Liver (tissue), 8 donors: ENCODE measurements at regions not wholly inside any gene's neighbourhood (a gene's known extent, or its start where the extent isn't known, plus 50 kb on each side); places are given as distances from the start of the nearest gene placed in this dataset.

Source experiments
- DNase-seq: peaks from one replicate; pipeline ENCODE4 v3.0.0-alpha.2; 2017; ENCODE audit warnings: low spot score
- H3K27ac ChIP-seq, 2 donors: one replicate each; pipeline ENCODE4 v1.7.0; 2013; ENCODE audit warnings: inconsistent platforms in 2 of 2, low read length in 2 of 2, control low read depth in 1 of 2, low read depth in 1 of 2, mild to moderate bottlenecking in 1 of 2
- H3K27me3 ChIP-seq, 4 donors: one replicate each; pipeline versions ENCODE4 v1.6.1 to v1.7.0; 2013; ENCODE audit warnings: low read length in 3 of 4, inconsistent platforms in 1 of 4, mild to moderate bottlenecking in 1 of 4, moderate library complexity in 1 of 4; ENCODE audit not compliant: control insufficient read depth in 4 of 4, insufficient read depth in 4 of 4
- H3K36me3 ChIP-seq, 4 donors: one replicate each; pipeline versions ENCODE4 v1.6.1 to v1.7.0; 2013; ENCODE audit warnings: low read length in 3 of 4, mild to moderate bottlenecking in 3 of 4, low read depth in 1 of 4, moderate library complexity in 1 of 4; ENCODE audit not compliant: control insufficient read depth in 4 of 4, insufficient read depth in 3 of 4
- H3K4me1 ChIP-seq, 4 donors: one replicate each; pipeline versions ENCODE4 v1.6.1 to v1.7.0; 2013; ENCODE audit warnings: low read length in 3 of 4, mild to moderate bottlenecking in 3 of 4, moderate library complexity in 1 of 4; ENCODE audit not compliant: control insufficient read depth in 4 of 4, insufficient read depth in 4 of 4
- H3K4me3 ChIP-seq, 3 donors: one replicate each; pipeline versions ENCODE4 v1.6.1 to v1.7.0; 2013; ENCODE audit warnings: low read length in 3 of 3, control low read depth in 1 of 3, low read depth in 1 of 3, mild to moderate bottlenecking in 1 of 3
- H3K9ac ChIP-seq, 2 donors: one replicate each; pipeline ENCODE4 v1.7.0; 2013; ENCODE audit warnings: low read length in 2 of 2, mild to moderate bottlenecking in 2 of 2, moderate library complexity in 2 of 2, control low read depth in 1 of 2, low read depth in 1 of 2
- H3K9me3 ChIP-seq, 4 donors: one replicate each; pipeline versions ENCODE4 v1.6.1 to v1.7.0; 2013; ENCODE audit warnings: low read length in 3 of 4; ENCODE audit not compliant: control insufficient read depth in 4 of 4
- ATF3 ChIP-seq: IDR thresholded peaks from 2 replicates; pipeline ENCODE4 v1.6.1; 2016; ENCODE audit warnings: antibody characterized with exemption
- CTCF ChIP-seq: fragments of 150-350 bp; IDR thresholded peaks from 2 replicates; pipeline ENCODE4 v1.5.1; 2017; ENCODE audit warnings: improper control_type of control experiment, low read depth, low read length; ENCODE audit not compliant: missing input control
- EGR1 ChIP-seq, 2 donors: IDR thresholded peaks; 2 replicates each; pipeline ENCODE4 v1.6.1; 2016 to 2018; ENCODE audit warnings: antibody characterized with exemption in 2 of 2, low read depth in 2 of 2
- FOXA1 ChIP-seq: IDR thresholded peaks from 2 replicates; pipeline ENCODE4 v1.6.1; 2016; ENCODE audit warnings: antibody characterized with exemption
- FOXA2 ChIP-seq: IDR thresholded peaks from 2 replicates; pipeline ENCODE4 v1.6.1; 2016; ENCODE audit warnings: antibody characterized with exemption
- GABPA ChIP-seq, 2 donors: IDR thresholded peaks in 1 of 2; conservative IDR thresholded peaks in 1 of 2; 2 replicates each; pipeline ENCODE4 v1.6.1; 2016; ENCODE audit warnings: antibody characterized with exemption in 2 of 2, mild to moderate bottlenecking in 1 of 2, moderate library complexity in 1 of 2
- HNF4A ChIP-seq, 2 donors: conservative IDR thresholded peaks; 2 replicates each; pipeline ENCODE4 v1.6.1; 2016; ENCODE audit warnings: antibody characterized with exemption in 2 of 2, mild to moderate bottlenecking in 2 of 2
- HNF4G ChIP-seq: IDR thresholded peaks from 2 replicates; pipeline ENCODE4 v1.6.1; 2016; ENCODE audit warnings: antibody characterized with exemption
- JUND ChIP-seq, 2 donors: IDR thresholded peaks; 2 replicates each; pipeline ENCODE4 v1.6.1; 2016; ENCODE audit warnings: antibody characterized with exemption in 2 of 2
- MAX ChIP-seq: IDR thresholded peaks from 2 replicates; pipeline ENCODE4 v1.6.1; 2016; ENCODE audit warnings: antibody characterized with exemption
- NR2F2 ChIP-seq: IDR thresholded peaks from 2 replicates; pipeline ENCODE4 v1.6.1; 2016; ENCODE audit warnings: antibody characterized with exemption
- RAD21 ChIP-seq, 2 donors: IDR thresholded peaks; 2 replicates each; pipeline ENCODE4 v1.6.1; 2016; ENCODE audit warnings: antibody characterized with exemption in 2 of 2, mild to moderate bottlenecking in 2 of 2
- REST ChIP-seq: IDR thresholded peaks from 2 replicates; pipeline ENCODE4 v1.6.1; 2016; ENCODE audit warnings: antibody characterized with exemption, mild to moderate bottlenecking
- RXRA ChIP-seq, 2 donors: IDR thresholded peaks; 2 replicates each; pipeline ENCODE4 v1.6.1; 2017 to 2018; ENCODE audit warnings: antibody characterized with exemption in 2 of 2, mild to moderate bottlenecking in 1 of 2
- SP1 ChIP-seq: IDR thresholded peaks from 2 replicates; pipeline ENCODE4 v1.6.1; 2018; ENCODE audit warnings: antibody characterized with exemption, mild to moderate bottlenecking
- TAF1 ChIP-seq: conservative IDR thresholded peaks from 2 replicates; pipeline ENCODE4 v1.6.1; 2016; ENCODE audit warnings: antibody characterized with exemption, mild to moderate bottlenecking
- YY1 ChIP-seq: IDR thresholded peaks from 2 replicates; pipeline ENCODE4 v1.6.1; 2016; ENCODE audit warnings: antibody characterized with exemption, mild to moderate bottlenecking
- ZBTB33 ChIP-seq: IDR thresholded peaks from 2 replicates; pipeline ENCODE4 v1.6.1; 2016; ENCODE audit warnings: antibody characterized with exemption
- WGBS: extraction: QIAGEN DNeasy Blood & Tissue Kit; methylation state at CpG from one replicate; pipeline ENCODE4 v1.1.7; 2013; 5-methylcytosine and 5-hydroxymethylcytosine counted together
- donor health status: healthy.
- donor health status: healthy.
- donor health status: healthy.
- donor health status: healthy.
- donor health status: healthy.

GRCh38 chr12:87150969-87151662 is 878.1 kb downstream of the C12orf50 start:
- Histone ChIP-seq H3K4me1 (no peaks in the 10 kb centered on the region), H3K9ac (no peak overlapping the region), H3K9me3 (no peaks in the 10 kb centered on the region), H3K36me3 (no peaks in the 10 kb centered on the region), H3K4me3 (no peak overlapping the region), H3K27me3 (no peaks in the 10 kb centered on the region), H3K27ac (no peak overlapping the region)
- TF ChIP-seq EGR1 (IDR thresholded peaks at IDR 0.05; ENCODE audit: low read depth in 2 of 2) (no peak), MAX (no peak), ZBTB33 (no peak), HNF4G (no peak), FOXA1 (no peak), FOXA2 (no peak), REST (no peak), GABPA (IDR thresholded peaks at IDR 0.05 in 1 of 2, conservative IDR thresholded peaks at IDR 0.05 in 1 of 2) (no peak), RXRA (IDR thresholded peaks at IDR 0.05) (no peak), YY1 (no peak), CTCF (no peak), TAF1 (no peak), JUND (IDR thresholded peaks at IDR 0.05) (no peak), NR2F2 (no peak), RAD21 (IDR thresholded peaks at IDR 0.05) (no peak), ATF3 (no peak), SP1 (no peak), HNF4A (conservative IDR thresholded peaks at IDR 0.05) (no peak)
- WGBS = 72% methylated on average over 2 of the region's 2 CpGs
- no peak for DNase-seq
